ENCODE measurements at regions not wholly inside any gene's neighbourhood (a gene's known extent, or its start where the extent isn't known, plus 50 kb on each side); places are given as distances from the start of the nearest gene placed in this dataset.

- no peak for TF ChIP-seq POLR2A (IDR thresholded peaks at IDR 0.05; ENCODE audit: low read depth, low read length)
- no peak for TF ChIP-seq POLR2AphosphoS5 (IDR thresholded peaks at IDR 0.05; ENCODE audit: low read depth, low read length)
- TF ChIP-seq TAF1 (IDR thresholded peaks at IDR 0.05; ENCODE audit: borderline replicate concordance, low read depth, low read length) = no peak
Measured at GRCh38 chr17:54085020-54085419, 262.3 kb downstream of the KIF2B start.

Data from GM12892 (cell line).